GM21390 (cell line): ENCODE measurements at regions not wholly inside any gene's neighbourhood (a gene's known extent, or its start where the extent isn't known, plus 50 kb on each side); places are given as distances from the start of the nearest gene placed in this dataset.
"Not testable (repeated sequence)": the region's sequence is repeated elsewhere in the genome, so short reads cannot be mapped to it uniquely, and the experiment has no call there.

Source experiments
- ATAC-seq: cut with Tn5 transposase; IDR thresholded peaks from one replicate; pipeline ENCODE4 v1.9.1; 2021; ENCODE audit not compliant: unreplicated experiment

DNA sequence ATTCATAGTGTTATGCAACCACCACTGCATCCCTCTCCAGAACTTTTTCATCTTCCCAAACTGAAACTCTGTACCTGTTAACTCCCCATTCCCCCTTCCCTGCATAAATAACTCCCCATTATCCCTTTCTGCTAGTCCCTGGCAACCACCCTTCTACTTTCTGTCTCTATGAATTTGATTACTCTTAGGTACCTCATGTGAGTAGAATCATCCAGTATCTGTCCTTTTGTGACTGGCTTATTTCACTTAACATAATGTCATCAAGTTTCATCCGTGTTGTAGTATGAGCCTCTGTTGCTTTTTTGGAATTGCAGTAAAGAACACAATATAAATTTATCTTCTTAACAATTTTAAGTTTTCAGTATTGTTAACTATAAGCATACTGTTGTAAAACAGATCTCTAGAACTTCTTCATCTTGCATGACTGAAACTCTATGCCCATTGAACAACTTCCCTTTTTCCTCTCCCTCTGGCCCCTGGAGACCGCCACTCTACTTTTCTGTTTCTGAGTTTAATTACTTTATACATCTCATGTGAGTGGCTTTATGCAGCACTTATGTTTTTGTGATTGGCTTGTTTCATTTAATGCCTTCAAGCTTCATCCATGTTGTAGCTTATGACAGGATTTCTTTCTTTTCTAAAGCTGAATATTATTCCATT lies 87.3 kb upstream of the ABCC4 start:
- peak; percentile 38 for ATAC-seq

DNA sequence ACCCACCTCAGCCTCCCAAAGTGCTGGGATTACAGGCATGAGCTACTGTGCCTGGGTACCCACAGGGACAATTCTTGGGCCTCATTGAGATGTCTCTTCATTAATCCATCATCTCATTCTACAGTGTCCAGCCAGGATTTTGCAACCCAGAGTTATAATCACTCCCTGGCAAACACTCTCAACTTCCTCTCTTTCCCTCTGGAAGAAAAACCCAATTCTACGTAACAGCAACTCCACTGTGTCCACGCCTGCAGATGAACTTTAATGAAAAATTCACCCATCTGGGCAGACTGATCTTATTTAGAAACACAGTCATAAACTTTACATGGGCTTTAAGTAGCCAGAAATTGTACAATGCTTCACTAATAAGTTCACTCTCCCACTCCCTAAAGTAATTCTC lies 90.1 kb upstream of the ABCC4 start:
- ATAC-seq: no peak

DNA sequence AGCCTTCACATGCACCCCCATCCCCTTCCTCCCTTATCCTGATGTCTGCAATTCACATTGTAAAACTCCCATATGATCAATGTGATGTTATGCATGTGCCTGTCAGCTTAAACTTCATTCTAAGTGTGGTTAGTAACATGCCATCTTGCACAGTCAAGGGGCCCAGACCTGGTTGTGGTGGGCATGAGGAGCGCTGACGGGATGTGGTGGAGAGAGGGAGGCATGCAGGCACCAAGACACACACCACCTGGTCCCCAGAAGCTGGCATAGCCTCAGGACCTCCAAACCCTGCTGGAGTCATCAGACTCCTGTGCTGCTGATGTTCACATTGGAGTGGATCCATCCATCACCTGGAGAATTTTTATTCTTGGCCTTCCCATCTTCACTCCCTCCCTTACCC lies 90.5 kb upstream of the ABCC4 start:
- no peak for ATAC-seq

DNA sequence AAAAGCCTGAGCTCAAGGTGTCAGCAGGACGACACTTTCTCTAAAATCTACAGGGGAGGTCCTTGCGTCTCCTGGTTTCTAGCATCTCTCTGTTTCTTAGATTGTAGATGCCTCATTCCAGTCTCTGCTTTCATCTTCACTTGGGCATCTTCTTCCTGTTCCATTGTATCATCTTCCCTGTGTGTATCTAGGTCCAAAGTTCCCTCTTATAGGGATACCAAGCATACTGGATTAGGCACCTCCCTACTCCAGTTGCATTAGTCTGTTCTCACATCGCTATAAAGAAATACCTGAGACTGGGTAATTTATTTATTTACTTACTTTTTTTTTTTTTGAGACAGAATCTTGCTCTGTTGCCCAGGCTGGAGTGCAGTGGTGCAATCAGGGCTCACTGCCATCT lies 91.3 kb upstream of the ABCC4 start:
- ATAC-seq: no peak

DNA sequence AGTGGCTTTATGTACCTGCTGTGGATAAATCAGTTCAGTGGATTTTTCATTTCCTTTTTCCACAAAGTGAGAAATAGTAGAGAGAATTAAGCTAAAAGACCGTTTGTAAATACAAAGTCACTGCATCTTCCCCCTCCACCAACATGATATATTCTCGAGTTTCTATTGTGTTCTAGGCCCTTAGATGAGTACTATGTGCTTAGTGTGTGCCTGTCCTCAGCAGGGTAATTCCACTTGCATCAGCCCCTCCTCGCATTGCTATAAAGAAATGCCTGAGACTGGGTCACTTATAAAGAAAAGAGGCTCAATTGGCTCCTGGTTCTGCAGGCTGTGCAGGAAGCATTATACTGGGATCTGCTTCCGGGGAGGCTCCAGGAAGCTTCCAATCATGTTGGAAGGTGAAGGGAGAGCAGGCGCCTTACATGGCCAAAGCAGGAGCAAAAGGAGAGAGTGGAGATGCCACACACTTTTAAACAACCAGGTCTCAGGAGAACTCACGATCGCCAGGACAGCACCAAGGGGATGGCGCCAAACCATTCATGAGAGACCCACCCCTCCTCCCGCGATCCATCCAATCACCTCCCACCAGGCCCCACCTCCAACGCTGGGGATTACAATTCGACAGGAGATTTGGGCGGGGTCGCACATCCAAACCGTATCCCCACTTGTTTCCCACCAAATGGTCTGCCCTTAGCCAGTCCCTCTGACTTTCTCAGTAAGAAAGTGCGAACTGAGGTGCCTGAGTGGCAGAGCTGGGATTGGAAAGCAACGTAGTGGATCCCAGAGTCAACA lies 102.3 kb upstream of the ABCC4 start:
- no peak for ATAC-seq

DNA sequence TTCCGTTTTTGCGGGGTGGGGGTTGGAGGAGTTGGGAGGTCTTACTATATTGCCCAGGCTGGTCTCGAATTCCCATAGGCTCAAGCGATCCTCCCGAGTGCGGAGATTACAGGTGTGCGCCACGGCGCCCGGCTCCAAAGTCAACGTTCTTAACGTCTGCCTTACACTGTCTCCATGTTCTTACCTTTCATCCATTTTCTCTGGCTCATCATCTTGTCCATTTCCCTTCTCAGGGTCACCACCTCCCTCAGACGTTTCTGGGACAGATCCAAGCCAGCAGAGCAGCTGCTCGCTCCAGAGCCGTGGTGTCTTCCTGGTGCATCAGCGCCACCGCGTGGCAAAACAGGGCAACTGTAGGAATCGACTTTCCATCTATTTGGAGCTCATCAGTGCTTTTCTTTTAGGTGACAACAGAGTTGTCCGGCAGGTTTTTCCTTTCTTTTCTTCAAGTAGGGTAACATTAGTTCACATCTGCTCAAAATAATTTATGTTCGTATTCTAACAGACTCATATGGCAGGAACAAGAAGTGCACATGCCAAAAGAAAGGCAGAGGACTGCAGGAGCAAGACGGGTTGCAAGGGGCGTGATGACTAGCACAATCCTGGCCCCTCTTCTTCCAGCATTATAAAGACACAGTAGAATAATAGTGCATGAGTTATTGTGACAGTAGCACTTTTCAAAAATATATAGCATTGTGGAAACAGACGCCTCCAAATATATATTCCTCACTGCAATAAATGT lies 103.1 kb upstream of the ABCC4 start:
- peak; percentile 95 for ATAC-seq

DNA sequence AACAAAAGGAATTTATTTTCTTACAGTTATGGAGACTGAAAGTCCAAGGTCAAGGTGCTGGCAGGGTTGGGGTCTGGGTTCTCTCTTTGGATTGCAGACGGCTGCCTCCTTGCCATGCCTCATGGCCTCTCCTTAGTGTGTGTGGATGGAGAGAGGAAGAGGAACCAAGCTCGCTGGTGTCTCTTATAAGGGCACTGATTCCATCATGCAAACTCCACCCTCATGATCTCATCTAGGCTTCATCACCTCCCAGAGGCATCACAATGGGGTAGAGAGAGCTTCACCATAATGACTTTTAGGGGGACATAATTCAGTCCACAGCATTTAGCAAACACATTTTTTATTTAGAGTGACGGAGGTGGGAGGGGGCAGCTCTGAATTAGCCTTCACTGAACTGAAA lies 104.9 kb upstream of the ABCC4 start:
- ATAC-seq: no peak

DNA sequence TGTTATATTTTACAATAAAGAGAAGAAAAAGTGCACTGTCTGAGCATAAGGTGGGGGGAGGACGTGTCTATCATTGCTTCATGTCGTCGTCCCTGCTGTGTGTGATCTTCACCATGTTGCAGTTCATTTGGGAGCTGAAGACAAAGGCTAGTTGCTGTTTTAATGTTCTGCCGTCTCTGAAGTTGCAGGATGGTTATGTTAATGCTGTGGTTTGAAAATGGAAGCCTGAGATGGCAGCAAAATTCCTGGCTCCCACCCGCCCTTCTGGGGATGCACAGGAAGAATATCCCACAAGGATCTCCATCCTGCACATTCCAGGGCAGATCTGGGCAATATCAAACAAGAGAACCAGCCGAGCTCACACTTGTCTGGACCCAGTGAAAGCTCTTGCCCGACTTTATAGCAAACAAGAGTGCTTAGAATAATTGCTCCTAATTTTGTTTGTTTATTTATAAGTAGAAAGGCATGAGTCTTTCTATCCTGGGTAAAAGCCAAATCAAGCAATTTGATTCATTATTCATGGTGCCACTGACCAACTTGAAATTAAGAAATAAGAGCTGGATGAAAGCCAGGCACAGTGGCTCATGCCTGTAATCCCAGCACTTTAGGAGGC lies 110.3 kb upstream of the ABCC4 start:
- ATAC-seq: no peak

DNA sequence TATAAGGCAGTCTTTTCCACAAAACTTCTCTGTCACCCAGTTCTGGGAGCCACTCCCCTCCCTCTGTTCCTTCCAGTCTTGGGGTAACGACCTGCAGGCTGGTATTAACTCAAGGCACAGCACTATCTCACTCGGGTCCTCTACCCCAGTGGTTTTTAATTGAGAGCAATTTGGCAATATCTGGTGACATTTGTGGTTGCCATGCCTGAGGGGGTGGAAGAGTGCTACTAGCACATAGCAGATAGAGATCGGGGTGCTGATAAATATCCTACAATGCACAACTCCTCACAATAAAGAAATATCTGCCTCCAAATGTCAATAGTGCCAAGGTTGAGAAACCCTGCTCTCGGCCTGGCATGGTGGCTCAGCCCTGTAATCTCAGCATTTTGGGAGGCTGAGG lies 117.7 kb upstream of the ABCC4 start:
- no peak for ATAC-seq

DNA sequence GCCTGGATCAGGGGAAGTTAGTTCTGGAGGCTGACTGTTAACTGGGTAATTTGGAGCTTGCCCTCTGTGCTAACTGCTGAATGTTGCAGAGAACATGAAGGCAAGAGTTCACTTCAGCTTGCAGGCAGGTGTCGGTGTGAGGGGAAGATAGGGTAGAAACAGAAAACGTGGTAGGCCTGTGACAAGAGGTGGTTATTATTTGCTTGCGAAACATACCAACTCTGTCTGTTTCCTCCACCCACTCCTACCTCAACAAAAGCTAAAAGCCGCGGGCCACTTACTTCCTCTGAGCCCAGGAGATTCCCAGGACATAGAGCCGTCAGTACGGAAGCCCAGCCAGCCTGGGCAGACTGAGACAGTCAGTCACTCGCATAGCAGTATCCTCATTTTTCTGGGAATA lies 119.2 kb upstream of the ABCC4 start:
- no peak for ATAC-seq

DNA sequence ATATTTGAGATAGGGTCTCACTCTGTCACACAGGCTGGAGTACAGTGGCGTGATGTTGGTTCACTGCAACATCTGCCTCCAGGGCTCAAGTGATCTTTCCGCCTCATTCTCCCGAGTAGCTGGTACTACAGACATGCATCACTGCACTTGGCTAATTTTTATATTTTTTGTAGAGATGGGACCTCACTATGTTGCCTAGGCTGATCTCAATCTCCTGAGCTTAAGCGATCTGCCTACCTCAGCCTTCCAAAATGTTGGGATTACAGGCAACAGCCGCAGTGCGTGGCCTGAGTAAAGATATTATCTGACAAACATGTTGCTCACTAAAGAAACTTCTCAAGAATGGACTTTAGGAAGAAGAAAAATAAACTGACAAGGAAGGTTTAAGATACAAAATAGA lies 125.4 kb upstream of the ABCC4 start:
- ATAC-seq: no peak

DNA sequence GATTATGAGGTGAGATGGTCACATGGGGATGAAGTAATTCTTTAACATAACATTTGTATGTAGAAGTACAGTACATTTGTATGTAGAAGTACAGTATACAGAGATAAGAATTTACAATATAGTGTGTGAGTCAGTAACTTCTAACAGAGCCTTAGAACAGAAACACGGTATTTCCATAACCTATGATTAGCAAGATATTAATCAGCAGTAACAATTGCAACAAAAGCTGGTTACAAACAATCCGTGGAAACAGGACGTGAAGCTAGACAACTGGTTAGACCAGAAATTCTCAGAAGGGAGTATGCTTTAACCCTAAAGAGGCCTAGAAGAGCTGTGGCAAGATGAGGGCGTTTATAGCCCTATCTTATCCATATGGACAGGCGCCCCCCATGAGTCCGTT lies 122.0 kb upstream of the CLDN10 start:
- ATAC-seq: not testable (repeated sequence)

DNA sequence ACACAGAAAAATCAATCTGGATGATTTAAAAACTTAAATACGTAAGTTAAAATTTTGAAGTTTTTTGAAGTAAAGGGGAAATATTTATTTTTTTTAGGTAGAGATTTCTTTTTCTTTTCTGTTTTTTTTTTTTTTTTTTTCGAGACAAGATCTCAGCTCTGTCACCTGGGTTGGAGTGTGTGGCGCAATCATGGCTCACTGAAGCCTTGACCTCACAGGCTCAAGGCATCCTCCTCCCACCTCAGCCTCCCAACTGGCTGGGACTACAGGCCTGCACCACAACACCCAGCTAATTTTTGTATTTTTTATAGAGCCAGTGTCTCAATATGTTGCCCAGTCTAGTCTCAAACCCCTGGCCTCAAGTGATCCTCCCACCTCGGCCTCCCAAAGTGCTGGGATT lies 120.4 kb upstream of the CLDN10 start:
- ATAC-seq: no peak

DNA sequence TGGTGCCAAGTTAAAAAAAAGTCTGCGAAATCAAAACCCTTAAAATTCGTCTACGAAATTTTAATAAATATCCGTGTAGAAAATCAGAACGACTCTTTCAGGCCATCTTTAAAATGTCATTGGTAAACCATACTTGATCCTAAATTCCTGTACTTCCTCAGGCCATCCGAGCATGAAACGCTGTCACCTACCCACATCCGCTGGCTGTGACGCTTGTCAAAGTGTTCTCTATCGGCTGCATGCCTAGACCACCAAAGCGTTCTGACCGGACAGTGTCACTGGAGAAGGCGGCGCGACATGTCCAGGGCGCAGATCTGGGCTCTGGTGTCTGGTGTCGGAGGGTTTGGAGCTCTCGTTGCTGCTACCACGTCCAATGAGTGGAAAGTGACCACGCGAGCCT lies 119.0 kb upstream of the CLDN10 start:
- no peak for ATAC-seq

DNA sequence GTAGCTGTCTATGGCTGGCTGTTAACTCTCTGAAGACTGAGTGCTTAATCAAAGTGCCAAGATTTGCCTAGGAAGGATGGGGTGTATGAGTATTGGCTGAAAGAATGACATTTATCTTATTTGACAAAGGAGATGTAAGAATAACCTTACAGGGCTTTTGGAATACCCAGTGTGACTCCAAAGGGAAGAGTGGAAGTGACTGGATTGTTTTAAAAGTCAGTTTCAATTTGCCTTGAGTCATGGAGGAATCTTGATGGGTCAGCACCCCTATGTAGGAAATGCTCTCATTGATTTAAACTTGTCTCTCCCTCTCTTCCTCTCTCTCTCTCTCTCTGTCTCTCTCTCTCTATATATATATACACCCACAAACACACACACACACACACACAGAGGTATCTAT lies 118.4 kb upstream of the CLDN10 start:
- ATAC-seq: no peak

DNA sequence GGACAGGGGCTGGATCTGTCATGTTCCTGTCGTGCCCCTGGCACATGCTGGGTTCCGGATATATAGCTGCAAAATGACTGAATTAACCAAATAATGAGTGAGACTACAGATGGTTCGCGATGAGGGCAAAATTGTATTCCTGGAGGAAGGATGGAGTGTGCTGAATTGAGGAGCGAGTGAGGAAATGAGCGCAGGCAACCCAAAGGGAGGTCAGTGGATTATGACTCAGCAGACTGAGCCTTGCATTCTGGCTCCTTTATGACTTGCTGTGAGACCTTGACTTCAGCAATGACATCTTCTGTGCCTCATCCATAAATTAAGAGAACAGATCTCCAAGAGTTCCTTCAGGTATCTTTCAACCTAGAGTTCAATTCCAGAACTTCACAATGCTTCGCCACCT lies 115.0 kb upstream of the CLDN10 start:
- ATAC-seq: no peak

DNA sequence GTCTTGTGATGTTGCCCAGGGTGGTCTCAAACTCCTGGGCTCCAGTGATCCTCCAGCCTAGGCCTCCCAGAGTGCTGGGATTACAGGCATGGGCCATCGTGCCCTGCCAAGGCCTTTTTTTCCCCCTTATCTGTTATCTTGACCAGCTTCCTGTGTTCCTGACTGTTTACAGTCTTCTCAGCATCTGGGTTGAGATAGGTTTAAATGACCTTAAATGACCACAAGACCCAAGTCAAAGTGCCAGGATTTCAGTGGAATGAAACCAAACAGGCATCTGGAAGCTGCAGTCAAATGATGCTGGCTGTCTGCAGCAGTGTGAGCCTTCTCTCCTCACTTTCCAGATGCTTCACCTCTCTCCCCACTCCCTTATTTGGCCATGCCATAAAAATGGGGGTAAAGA lies 114.2 kb upstream of the CLDN10 start:
- ATAC-seq: no peak

DNA sequence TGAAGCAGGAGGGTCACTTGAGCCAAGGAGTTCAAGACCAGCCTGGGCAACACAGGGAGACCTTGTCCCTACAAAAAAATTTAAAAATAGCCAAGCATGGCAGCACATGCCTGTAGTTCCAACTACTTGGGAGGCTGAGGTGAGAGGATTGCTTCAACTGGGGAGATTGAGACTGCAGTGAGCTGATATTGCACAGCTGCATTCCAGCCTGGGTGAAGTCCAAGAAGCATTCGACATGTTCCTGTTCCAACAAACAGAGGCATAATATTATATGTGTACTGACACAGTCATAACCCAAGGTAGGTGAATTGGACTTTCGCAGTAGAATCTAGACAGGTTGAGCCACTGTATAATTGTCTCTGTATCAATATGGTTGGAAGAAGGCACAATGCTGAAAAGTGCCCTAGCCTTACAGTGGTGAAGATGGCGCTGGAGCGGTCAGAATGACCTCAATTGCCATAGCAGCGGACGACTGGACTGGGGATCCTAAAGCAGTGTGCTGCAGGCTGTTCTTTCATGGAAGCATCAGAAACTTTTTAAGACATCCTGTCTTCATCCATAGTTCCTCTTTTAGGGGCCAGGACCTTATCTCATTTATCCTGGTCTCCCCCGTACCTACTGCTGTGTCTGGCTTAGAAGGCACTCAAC lies 112.0 kb upstream of the CLDN10 start:
- no peak for ATAC-seq

DNA sequence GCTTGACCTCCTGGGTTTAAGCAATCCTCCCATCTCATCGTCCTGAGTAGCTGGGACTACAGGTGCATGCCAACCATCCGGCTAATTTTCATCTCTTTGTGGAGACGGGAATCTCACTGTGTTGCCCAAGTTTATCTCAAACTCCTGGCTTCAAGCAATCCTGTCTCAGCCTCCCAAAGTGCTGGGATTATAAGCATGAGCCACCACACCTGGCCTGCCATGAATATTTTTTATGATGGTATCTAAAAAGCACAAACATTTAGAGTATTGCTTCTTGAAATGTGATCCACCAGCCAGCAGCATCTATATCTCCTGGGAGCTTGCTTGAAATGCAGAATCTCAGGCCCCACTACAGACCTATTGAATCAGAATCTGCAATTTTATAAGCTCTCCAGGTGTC lies 111.2 kb upstream of the CLDN10 start:
- no peak for ATAC-seq

DNA sequence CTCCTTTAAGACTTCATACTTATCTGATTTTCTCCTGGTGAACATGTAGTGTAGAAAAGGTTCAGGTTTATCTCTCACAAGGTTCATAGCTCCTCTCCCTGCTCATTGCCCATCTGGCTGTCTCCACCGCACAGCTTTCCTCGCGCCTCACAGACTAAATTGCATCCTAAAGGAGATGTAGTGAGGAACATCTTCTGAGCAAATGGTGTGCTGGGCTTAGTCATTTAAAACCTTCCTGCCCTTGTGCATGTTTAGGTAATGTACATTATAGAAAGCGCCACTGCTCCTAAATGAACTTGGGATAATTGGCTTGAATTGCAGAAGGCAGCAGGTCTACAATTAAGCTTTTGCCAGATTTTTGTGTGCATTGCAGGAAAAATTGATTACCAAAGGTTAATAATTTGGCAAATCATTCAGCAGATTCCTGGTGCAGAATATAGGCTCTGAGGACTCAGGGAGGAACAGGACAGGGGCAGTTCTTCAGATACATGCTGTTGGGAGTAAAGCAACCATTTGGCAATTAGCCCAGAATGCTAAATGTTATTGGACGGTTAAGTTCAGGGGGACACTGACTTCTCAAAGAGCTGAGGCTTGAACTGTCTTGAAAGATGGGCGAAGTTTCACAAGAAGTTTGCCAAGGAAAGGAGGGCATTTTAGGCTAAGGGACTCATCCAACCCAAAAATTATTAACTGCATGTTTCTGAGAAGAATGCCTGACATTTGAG lies 108.4 kb upstream of the CLDN10 start:
- ATAC-seq: no peak

DNA sequence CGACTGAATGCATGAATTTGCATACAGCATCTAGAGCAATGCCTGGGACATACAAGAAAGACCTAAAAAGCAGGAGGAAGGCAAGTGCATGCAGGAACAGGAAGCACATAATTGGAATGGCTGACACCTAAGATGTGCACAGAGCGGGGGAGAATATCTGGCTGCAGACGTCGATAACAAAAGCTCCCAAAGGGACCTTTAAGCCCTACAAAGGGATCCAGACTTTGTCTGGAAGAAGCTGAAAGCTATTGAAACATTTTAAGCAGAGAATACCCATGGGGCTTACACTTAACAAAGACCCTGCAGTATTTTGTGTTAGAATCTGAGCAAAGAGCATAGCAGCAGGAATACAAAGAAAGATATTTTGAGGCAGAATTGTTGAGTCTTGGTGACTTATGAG lies 107.4 kb upstream of the CLDN10 start:
- ATAC-seq: no peak
